ENCODE measurements at regions not wholly inside any gene's neighbourhood (a gene's known extent, or its start where the extent isn't known, plus 50 kb on each side); places are given as distances from the start of the nearest gene placed in this dataset.

GRCh38 chr17:79230576-79230975 lies 156.0 kb downstream of the ENGASE start:
- H3K36me3 ChIP-seq (ENCODE audit: control insufficient read depth in 2 of 2, insufficient read depth in 2 of 2, low read length in 2 of 2): no peaks in the 10 kb centered on the region
- no peak overlapping the region for H3K27ac ChIP-seq (ENCODE audit: low read length)
- no peaks in the 10 kb centered on the region for H3K9me3 ChIP-seq (ENCODE audit: control insufficient read depth in 2 of 2, low read length in 2 of 2)
- H3K4me1 ChIP-seq (ENCODE audit: control insufficient read depth, insufficient read depth, low read length): no peaks in the 10 kb centered on the region
- H3K4me3 ChIP-seq (ENCODE audit: low read length in 2 of 2): no peak overlapping the region
- H3K9ac ChIP-seq (ENCODE audit: low read length in 2 of 2): no peak overlapping the region
- H3K27me3 ChIP-seq (ENCODE audit: control insufficient read depth in 1 of 2, insufficient read depth in 2 of 2, low read length in 2 of 2): peaks cover 4 to 7% of the 10 kb centered on the region in 2 donors

- Histone ChIP-seq H3K36me3 (ENCODE audit: control insufficient read depth in 2 of 2, insufficient read depth in 2 of 2, low read length in 2 of 2) (no peaks in the 10 kb centered on the region), H3K27me3 (ENCODE audit: control insufficient read depth in 1 of 2, insufficient read depth in 2 of 2, low read length in 2 of 2) (peaks cover 35 to 36% of the 10 kb centered on the region in 2 donors), H3K4me3 (ENCODE audit: low read length in 2 of 2) (no peak overlapping the region), H3K4me1 (ENCODE audit: control insufficient read depth, insufficient read depth, low read length) (no peaks in the 10 kb centered on the region), H3K9me3 (ENCODE audit: control insufficient read depth in 2 of 2, low read length in 2 of 2) (no peaks in the 10 kb centered on the region), H3K9ac (ENCODE audit: low read length in 2 of 2) (no peak overlapping the region), H3K27ac (ENCODE audit: low read length) (no peak overlapping the region)
These were observed 151.4 kb downstream of the ENGASE start for GRCh38 chr17:79226037-79226436.

GRCh38 chr17:79224903-79225302 lies 150.3 kb downstream of the ENGASE start:
- Histone ChIP-seq H3K9me3 (ENCODE audit: control insufficient read depth in 2 of 2, low read length in 2 of 2) (no peaks in the 10 kb centered on the region), H3K4me3 (ENCODE audit: low read length in 2 of 2) (no peak overlapping the region), H3K4me1 (ENCODE audit: control insufficient read depth, insufficient read depth, low read length) (peaks cover 5% of the 10 kb centered on the region), H3K9ac (ENCODE audit: low read length in 2 of 2) (no peak overlapping the region), H3K36me3 (ENCODE audit: control insufficient read depth in 2 of 2, insufficient read depth in 2 of 2, low read length in 2 of 2) (no peaks in the 10 kb centered on the region), H3K27me3 (ENCODE audit: control insufficient read depth in 1 of 2, insufficient read depth in 2 of 2, low read length in 2 of 2) (peaks cover 41 to 44% of the 10 kb centered on the region in 2 donors), H3K27ac (ENCODE audit: low read length) (no peak overlapping the region)

- Histone ChIP-seq H3K36me3 (ENCODE audit: control insufficient read depth in 2 of 2, insufficient read depth in 2 of 2, low read length in 2 of 2) (no peaks in the 10 kb centered on the region), H3K9me3 (ENCODE audit: control insufficient read depth in 2 of 2, low read length in 2 of 2) (no peaks in the 10 kb centered on the region), H3K4me1 (ENCODE audit: control insufficient read depth, insufficient read depth, low read length) (peaks cover 5% of the 10 kb centered on the region), H3K4me3 (ENCODE audit: low read length in 2 of 2) (no peak overlapping the region), H3K27ac (ENCODE audit: low read length) (no peak overlapping the region), H3K27me3 (ENCODE audit: control insufficient read depth in 1 of 2, insufficient read depth in 2 of 2, low read length in 2 of 2) (peaks cover 41 to 44% of the 10 kb centered on the region in 2 donors), H3K9ac (ENCODE audit: low read length in 2 of 2) (no peak overlapping the region)
These were observed 149.9 kb downstream of the ENGASE start for GRCh38 chr17:79224476-79224875.

- Histone ChIP-seq H3K36me3 (ENCODE audit: control insufficient read depth in 2 of 2, insufficient read depth in 2 of 2, low read length in 2 of 2) (no peaks in the 10 kb centered on the region), H3K27me3 (ENCODE audit: control insufficient read depth in 1 of 2, insufficient read depth in 2 of 2, low read length in 2 of 2) (peaks cover 41 to 47% of the 10 kb centered on the region in 2 donors), H3K4me1 (ENCODE audit: control insufficient read depth, insufficient read depth, low read length) (peaks cover 5% of the 10 kb centered on the region), H3K9me3 (ENCODE audit: control insufficient read depth in 2 of 2, low read length in 2 of 2) (no peaks in the 10 kb centered on the region), H3K27ac (ENCODE audit: low read length) (no peak overlapping the region), H3K4me3 (ENCODE audit: low read length in 2 of 2) (no peak overlapping the region), H3K9ac (ENCODE audit: low read length in 2 of 2) (no peak overlapping the region)
These were observed 149.3 kb downstream of the ENGASE start for GRCh38 chr17:79223953-79224352.

- Histone ChIP-seq H3K4me3 (ENCODE audit: low read length in 2 of 2) (no peak overlapping the region), H3K4me1 (ENCODE audit: control insufficient read depth, insufficient read depth, low read length) (peaks cover 5% of the 10 kb centered on the region), H3K9me3 (ENCODE audit: control insufficient read depth in 2 of 2, low read length in 2 of 2) (no peaks in the 10 kb centered on the region), H3K9ac (ENCODE audit: low read length in 2 of 2) (no peak overlapping the region), H3K27ac (ENCODE audit: low read length) (no peak overlapping the region), H3K36me3 (ENCODE audit: control insufficient read depth in 2 of 2, insufficient read depth in 2 of 2, low read length in 2 of 2) (no peaks in the 10 kb centered on the region), H3K27me3 (ENCODE audit: control insufficient read depth in 1 of 2, insufficient read depth in 2 of 2, low read length in 2 of 2) (peaks cover 45 to 47% of the 10 kb centered on the region in 2 donors)
These were observed 148.8 kb downstream of the ENGASE start for GRCh38 chr17:79223471-79223870.

GRCh38 chr17:79221597-79221996 lies 147.0 kb downstream of the ENGASE start:
- Histone ChIP-seq H3K4me1 (ENCODE audit: control insufficient read depth, insufficient read depth, low read length) (peaks cover 5% of the 10 kb centered on the region), H3K27me3 (ENCODE audit: control insufficient read depth in 1 of 2, insufficient read depth in 2 of 2, low read length in 2 of 2) (peaks cover 45 to 53% of the 10 kb centered on the region in 2 donors), H3K27ac (ENCODE audit: low read length) (no peak overlapping the region), H3K9me3 (ENCODE audit: control insufficient read depth in 2 of 2, low read length in 2 of 2) (no peaks in the 10 kb centered on the region), H3K4me3 (ENCODE audit: low read length in 2 of 2) (no peak overlapping the region), H3K9ac (ENCODE audit: low read length in 2 of 2) (no peak overlapping the region), H3K36me3 (ENCODE audit: control insufficient read depth in 2 of 2, insufficient read depth in 2 of 2, low read length in 2 of 2) (no peaks in the 10 kb centered on the region)

GRCh38 chr17:79220713-79221291 lies 146.2 kb downstream of the ENGASE start:
- Histone ChIP-seq H3K9me3 (ENCODE audit: control insufficient read depth in 2 of 2, low read length in 2 of 2) (no peaks in the 10 kb centered on the region), H3K9ac (ENCODE audit: low read length in 2 of 2) (no peak overlapping the region), H3K36me3 (ENCODE audit: control insufficient read depth in 2 of 2, insufficient read depth in 2 of 2, low read length in 2 of 2) (no peaks in the 10 kb centered on the region), H3K4me1 (ENCODE audit: control insufficient read depth, insufficient read depth, low read length) (peaks cover 5% of the 10 kb centered on the region), H3K27ac (ENCODE audit: low read length) (no peak overlapping the region), H3K4me3 (ENCODE audit: low read length in 2 of 2) (peak overlapping the region; percentile 36 to 40), H3K27me3 (ENCODE audit: control insufficient read depth in 1 of 2, insufficient read depth in 2 of 2, low read length in 2 of 2) (peaks cover 40 to 51% of the 10 kb centered on the region in 2 donors)

- peak overlapping the region; percentile 36 to 40 for H3K4me3 ChIP-seq (ENCODE audit: low read length in 2 of 2)
- H3K9me3 ChIP-seq (ENCODE audit: control insufficient read depth in 2 of 2, low read length in 2 of 2): no peaks in the 10 kb centered on the region
- peaks cover 5% of the 10 kb centered on the region for H3K4me1 ChIP-seq (ENCODE audit: control insufficient read depth, insufficient read depth, low read length)
- no peaks in the 10 kb centered on the region for H3K36me3 ChIP-seq (ENCODE audit: control insufficient read depth in 2 of 2, insufficient read depth in 2 of 2, low read length in 2 of 2)
- H3K27me3 ChIP-seq (ENCODE audit: control insufficient read depth in 1 of 2, insufficient read depth in 2 of 2, low read length in 2 of 2): peaks cover 37 to 54% of the 10 kb centered on the region in 2 donors
- H3K9ac ChIP-seq (ENCODE audit: low read length in 2 of 2): no peak overlapping the region
- H3K27ac ChIP-seq (ENCODE audit: low read length): no peak overlapping the region
These were observed 145.6 kb downstream of the ENGASE start for GRCh38 chr17:79220201-79220712.

- Histone ChIP-seq H3K27me3 (ENCODE audit: control insufficient read depth in 1 of 2, insufficient read depth in 2 of 2, low read length in 2 of 2) (peaks cover 37 to 51% of the 10 kb centered on the region in 2 donors), H3K4me3 (ENCODE audit: low read length in 2 of 2) (no peak overlapping the region)
These were observed 144.7 kb downstream of the ENGASE start for GRCh38 chr17:79219208-79219935.

GRCh38 chr17:79218825-79219200 lies 144.2 kb downstream of the ENGASE start:
- Histone ChIP-seq H3K27ac (ENCODE audit: low read length) (no peak overlapping the region), H3K9ac (ENCODE audit: low read length in 2 of 2) (no peak overlapping the region), H3K27me3 (ENCODE audit: control insufficient read depth in 1 of 2, insufficient read depth in 2 of 2, low read length in 2 of 2) (peaks cover 32 to 46% of the 10 kb centered on the region in 2 donors), H3K4me1 (ENCODE audit: control insufficient read depth, insufficient read depth, low read length) (peaks cover 5% of the 10 kb centered on the region), H3K36me3 (ENCODE audit: control insufficient read depth in 2 of 2, insufficient read depth in 2 of 2, low read length in 2 of 2) (no peaks in the 10 kb centered on the region), H3K4me3 (ENCODE audit: low read length in 2 of 2) (no peak overlapping the region), H3K9me3 (ENCODE audit: control insufficient read depth in 2 of 2, low read length in 2 of 2) (no peaks in the 10 kb centered on the region)

More at GRCh38 chr17:79219208-79219935, 144.7 kb downstream of the ENGASE start:
- H3K27ac ChIP-seq (ENCODE audit: low read length): no peak overlapping the region
- H3K4me1 ChIP-seq (ENCODE audit: control insufficient read depth, insufficient read depth, low read length): peaks cover 5% of the 10 kb centered on the region
- no peaks in the 10 kb centered on the region for H3K36me3 ChIP-seq (ENCODE audit: control insufficient read depth in 2 of 2, insufficient read depth in 2 of 2, low read length in 2 of 2)
- no peak overlapping the region for H3K9ac ChIP-seq (ENCODE audit: low read length in 2 of 2)
- H3K9me3 ChIP-seq (ENCODE audit: control insufficient read depth in 2 of 2, low read length in 2 of 2): no peaks in the 10 kb centered on the region
